Hepatocyte (in vitro differentiated cells): ENCODE measurements at regions not wholly inside any gene's neighbourhood (a gene's known extent, or its start where the extent isn't known, plus 50 kb on each side); places are given as distances from the start of the nearest gene placed in this dataset.

Experiments used
- EZH2 ChIP-seq: fragments of 200-600 bp; sonication (generic); IDR thresholded peaks from 2 replicates; pipeline ENCODE4 v1.6.1; 2016; ENCODE audit warnings: antibody characterized with exemption, mild to moderate bottlenecking, borderline replicate concordance
- EZH2phosphoT487 ChIP-seq: fragments of 200-600 bp; sonication (generic); IDR thresholded peaks from one replicate; pipeline ENCODE4 v1.6.1; 2018; ENCODE audit warnings: antibody characterized with exemption, mild to moderate bottlenecking, low read depth, moderate library complexity; ENCODE audit not compliant: unreplicated experiment, severe bottlenecking
- TF ChIP-seq, protein P1 (sequence below): fragments of 200-600 bp; sonication (generic); IDR thresholded peaks from 2 replicates; pipeline ENCODE4 v1.5.1; 2016; ENCODE audit warnings: antibody characterized with exemption, mild to moderate bottlenecking; ENCODE audit not compliant: poor library complexity

DNA sequence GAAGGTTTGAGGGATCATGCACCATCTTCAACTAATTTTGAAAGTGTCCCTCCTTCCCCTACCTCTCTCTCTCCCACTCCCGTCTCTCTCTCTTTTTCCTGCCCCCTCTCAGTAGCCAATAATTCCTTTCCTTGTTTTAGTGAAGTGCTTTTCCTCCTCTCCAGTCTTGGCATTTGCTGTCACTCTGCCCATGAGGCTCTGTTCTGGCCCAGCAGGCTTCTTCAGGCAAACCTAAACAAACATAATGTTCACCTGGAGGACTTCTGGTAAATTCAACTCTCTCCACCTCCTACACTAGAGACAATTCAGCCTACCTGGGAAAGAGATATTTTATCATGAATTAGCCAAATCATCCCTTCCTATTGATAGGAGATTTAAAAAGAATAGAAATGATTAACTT, 86.6 kb upstream of the ADRA1D start:
- TF ChIP-seq, protein P1, sequence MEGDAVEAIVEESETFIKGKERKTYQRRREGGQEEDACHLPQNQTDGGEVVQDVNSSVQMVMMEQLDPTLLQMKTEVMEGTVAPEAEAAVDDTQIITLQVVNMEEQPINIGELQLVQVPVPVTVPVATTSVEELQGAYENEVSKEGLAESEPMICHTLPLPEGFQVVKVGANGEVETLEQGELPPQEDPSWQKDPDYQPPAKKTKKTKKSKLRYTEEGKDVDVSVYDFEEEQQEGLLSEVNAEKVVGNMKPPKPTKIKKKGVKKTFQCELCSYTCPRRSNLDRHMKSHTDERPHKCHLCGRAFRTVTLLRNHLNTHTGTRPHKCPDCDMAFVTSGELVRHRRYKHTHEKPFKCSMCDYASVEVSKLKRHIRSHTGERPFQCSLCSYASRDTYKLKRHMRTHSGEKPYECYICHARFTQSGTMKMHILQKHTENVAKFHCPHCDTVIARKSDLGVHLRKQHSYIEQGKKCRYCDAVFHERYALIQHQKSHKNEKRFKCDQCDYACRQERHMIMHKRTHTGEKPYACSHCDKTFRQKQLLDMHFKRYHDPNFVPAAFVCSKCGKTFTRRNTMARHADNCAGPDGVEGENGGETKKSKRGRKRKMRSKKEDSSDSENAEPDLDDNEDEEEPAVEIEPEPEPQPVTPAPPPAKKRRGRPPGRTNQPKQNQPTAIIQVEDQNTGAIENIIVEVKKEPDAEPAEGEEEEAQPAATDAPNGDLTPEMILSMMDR, result no peak
- TF ChIP-seq EZH2, result no peak
- TF ChIP-seq EZH2phosphoT487, result no peak
